ENCODE measurements at regions not wholly inside any gene's neighbourhood (a gene's known extent, or its start where the extent isn't known, plus 50 kb on each side); places are given as distances from the start of the nearest gene placed in this dataset.

GRCh38 chr17:51372345-51373004 is 112.1 kb downstream of the UTP18 start:
- no peak overlapping the region for H3K27ac Mint-ChIP-seq
- ATAC-seq (replicated peaks) (no peak), DNase-seq (no peak)
- no peaks in the 10 kb centered on the region for H3K9me3 Mint-ChIP-seq
- peaks cover 33 to 66% of the 10 kb centered on the region in 2 donors for H3K27me3 Mint-ChIP-seq
- peaks cover 0 to 2% of the 10 kb centered on the region in 2 donors for H3K4me1 Mint-ChIP-seq (ENCODE audit: low read depth in 2 of 2)
- no peaks in the 10 kb centered on the region for H3K36me3 Mint-ChIP-seq (ENCODE audit: insufficient read depth)
- H3K4me3 Mint-ChIP-seq: no peak overlapping the region

GRCh38 chr17:51373489-51374152 is 113.3 kb downstream of the UTP18 start:
- DNase-seq: no peak
- Mint-ChIP-seq H3K36me3 (ENCODE audit: insufficient read depth) (no peaks in the 10 kb centered on the region), H3K27me3 (peaks cover 39 to 64% of the 10 kb centered on the region in 2 donors), H3K27ac (no peak overlapping the region), H3K4me3 (no peak overlapping the region), H3K4me1 (ENCODE audit: low read depth in 2 of 2) (peaks cover 0 to 2% of the 10 kb centered on the region in 2 donors), H3K9me3 (no peaks in the 10 kb centered on the region)
- no peak for ATAC-seq (replicated peaks)

GRCh38 chr17:51374209-51374608 is 113.9 kb downstream of the UTP18 start:
- Mint-ChIP-seq H3K27ac (no peak overlapping the region), H3K27me3 (peaks cover 35 to 62% of the 10 kb centered on the region in 2 donors), H3K9me3 (no peaks in the 10 kb centered on the region), H3K4me1 (ENCODE audit: low read depth in 2 of 2) (peaks cover 0 to 2% of the 10 kb centered on the region in 2 donors), H3K4me3 (no peak overlapping the region), H3K36me3 (ENCODE audit: insufficient read depth) (no peaks in the 10 kb centered on the region)
- ATAC-seq (replicated peaks) (no peak), DNase-seq (no peak)

- Mint-ChIP-seq H3K9me3 (no peaks in the 10 kb centered on the region), H3K27ac (no peak overlapping the region), H3K27me3 (peaks cover 27 to 60% of the 10 kb centered on the region in 2 donors), H3K36me3 (ENCODE audit: insufficient read depth) (no peaks in the 10 kb centered on the region), H3K4me1 (ENCODE audit: low read depth in 2 of 2) (peaks cover 0 to 2% of the 10 kb centered on the region in 2 donors), H3K4me3 (no peak overlapping the region)
- ATAC-seq (replicated peaks): no peak
- DNase-seq: no peak
Observed at GRCh38 chr17:51375771-51376170, 115.4 kb downstream of the UTP18 start.

- ATAC-seq (replicated peaks) (no peak), DNase-seq (no peak)
- H3K9me3 Mint-ChIP-seq: no peaks in the 10 kb centered on the region
- no peaks in the 10 kb centered on the region for H3K36me3 Mint-ChIP-seq (ENCODE audit: insufficient read depth)
- H3K27me3 Mint-ChIP-seq: peaks cover 27 to 57% of the 10 kb centered on the region in 2 donors
- H3K4me3 Mint-ChIP-seq: no peak overlapping the region
- H3K27ac Mint-ChIP-seq: no peak overlapping the region
- H3K4me1 Mint-ChIP-seq (ENCODE audit: low read depth in 2 of 2): peaks cover 0 to 2% of the 10 kb centered on the region in 2 donors
Observed at GRCh38 chr17:51376739-51377138, 116.4 kb downstream of the UTP18 start.

- DNase-seq (no peak), ATAC-seq (replicated peaks) (no peak)
- H3K4me1 Mint-ChIP-seq (ENCODE audit: low read depth in 2 of 2): no peaks in the 10 kb centered on the region
- no peak overlapping the region for H3K4me3 Mint-ChIP-seq
- H3K36me3 Mint-ChIP-seq (ENCODE audit: insufficient read depth): no peaks in the 10 kb centered on the region
- H3K9me3 Mint-ChIP-seq: no peaks in the 10 kb centered on the region
- peaks cover 12 to 55% of the 10 kb centered on the region in 2 donors for H3K27me3 Mint-ChIP-seq
- H3K27ac Mint-ChIP-seq: no peak overlapping the region
Observed at GRCh38 chr17:51381262-51381661, 120.9 kb downstream of the UTP18 start.

- ATAC-seq (replicated peaks) (no peak), DNase-seq (no peak)
- no peak overlapping the region for H3K4me3 Mint-ChIP-seq
- H3K36me3 Mint-ChIP-seq (ENCODE audit: insufficient read depth): no peaks in the 10 kb centered on the region
- no peaks in the 10 kb centered on the region for H3K9me3 Mint-ChIP-seq
- no peak overlapping the region for H3K27ac Mint-ChIP-seq
- H3K4me1 Mint-ChIP-seq (ENCODE audit: low read depth in 2 of 2): no peaks in the 10 kb centered on the region
- H3K27me3 Mint-ChIP-seq: peaks cover 32 to 55% of the 10 kb centered on the region in 2 donors
Observed at GRCh38 chr17:51385208-51385607, 124.9 kb downstream of the UTP18 start.

GRCh38 chr17:51387582-51387981 is 127.2 kb downstream of the UTP18 start:
- no peak for ATAC-seq (replicated peaks)

GRCh38 chr17:51387986-51388385 is 127.6 kb downstream of the UTP18 start:
- no peak for DNase-seq
- Mint-ChIP-seq H3K27ac (no peak overlapping the region), H3K36me3 (ENCODE audit: insufficient read depth) (no peaks in the 10 kb centered on the region), H3K4me3 (no peak overlapping the region), H3K4me1 (ENCODE audit: low read depth in 2 of 2) (no peaks in the 10 kb centered on the region), H3K27me3 (peaks cover 56 to 83% of the 10 kb centered on the region in 2 donors), H3K9me3 (no peaks in the 10 kb centered on the region)
- no peak for ATAC-seq (replicated peaks)

More at GRCh38 chr17:51387582-51387981, 127.2 kb downstream of the UTP18 start:
- Mint-ChIP-seq H3K27me3 (peaks cover 52 to 79% of the 10 kb centered on the region in 2 donors), H3K36me3 (ENCODE audit: insufficient read depth) (no peaks in the 10 kb centered on the region), H3K9me3 (no peaks in the 10 kb centered on the region), H3K4me3 (no peak overlapping the region), H3K4me1 (ENCODE audit: low read depth in 2 of 2) (no peaks in the 10 kb centered on the region), H3K27ac (no peak overlapping the region)
- DNase-seq: no peak

GRCh38 chr17:51389875-51390274 is 129.5 kb downstream of the UTP18 start:
- Mint-ChIP-seq H3K9me3 (no peaks in the 10 kb centered on the region), H3K4me1 (ENCODE audit: low read depth in 2 of 2) (no peaks in the 10 kb centered on the region), H3K27me3 (peaks cover 63 to 78% of the 10 kb centered on the region in 2 donors), H3K4me3 (no peak overlapping the region), H3K27ac (no peak overlapping the region), H3K36me3 (ENCODE audit: insufficient read depth) (no peaks in the 10 kb centered on the region)
- DNase-seq (no peak), ATAC-seq (replicated peaks) (no peak)

GRCh38 chr17:51391982-51392654 is 131.8 kb downstream of the UTP18 start:
- no peak for DNase-seq
- Mint-ChIP-seq H3K4me3 (no peak overlapping the region), H3K9me3 (no peaks in the 10 kb centered on the region), H3K27me3 (peaks cover 56 to 59% of the 10 kb centered on the region in 2 donors), H3K4me1 (ENCODE audit: low read depth in 2 of 2) (no peaks in the 10 kb centered on the region), H3K36me3 (ENCODE audit: insufficient read depth) (no peaks in the 10 kb centered on the region), H3K27ac (no peak overlapping the region)
- ATAC-seq (replicated peaks): no peak

GRCh38 chr17:51395621-51396020 is 135.3 kb downstream of the UTP18 start:
- no peak overlapping the region for H3K27ac Mint-ChIP-seq
- DNase-seq: no peak
- no peak overlapping the region for H3K4me3 Mint-ChIP-seq
- H3K4me1 Mint-ChIP-seq (ENCODE audit: low read depth in 2 of 2): no peaks in the 10 kb centered on the region
- H3K9me3 Mint-ChIP-seq: no peaks in the 10 kb centered on the region
- no peak for ATAC-seq (replicated peaks)
- H3K36me3 Mint-ChIP-seq (ENCODE audit: insufficient read depth): no peaks in the 10 kb centered on the region
- peaks cover 38 to 48% of the 10 kb centered on the region in 2 donors for H3K27me3 Mint-ChIP-seq

- Mint-ChIP-seq H3K4me1 (ENCODE audit: low read depth in 2 of 2) (no peaks in the 10 kb centered on the region), H3K9me3 (no peaks in the 10 kb centered on the region), H3K27ac (no peak overlapping the region), H3K4me3 (no peak overlapping the region), H3K27me3 (peaks cover 40 to 44% of the 10 kb centered on the region in 2 donors), H3K36me3 (ENCODE audit: insufficient read depth) (no peaks in the 10 kb centered on the region)
- no peak for ATAC-seq (replicated peaks)
- no peak for DNase-seq
Observed at GRCh38 chr17:51397361-51398127, 137.2 kb downstream of the UTP18 start.
